ENCODE measurements at regions not wholly inside any gene's neighbourhood (a gene's known extent, or its start where the extent isn't known, plus 50 kb on each side); places are given as distances from the start of the nearest gene placed in this dataset.

GRCh38 chr2:67883316-67884087 lies 179.3 kb downstream of the C1D start:
- H3K27ac ChIP-seq (ENCODE audit: control insufficient read depth, insufficient read depth): no peak overlapping the region
- ChIA-PET SMC1A (ENCODE audit: uncharacterized antibody, unreplicated experiment) (interaction anchor here (0.7 kb wide), 1 partner anchor 18 kb away, joined by 3 read pairs; no protein-coding TSS in a partner anchor), CTCF (no interaction called here), POLR2A (no interaction called here), RAD21 (ENCODE audit: unreplicated experiment) (no interaction called here)
- no peak overlapping the region for H3K9ac ChIP-seq (ENCODE audit: control insufficient read depth, insufficient read depth, low read length)
- H3K36me3 ChIP-seq (ENCODE audit: control insufficient read depth in 2 of 2, insufficient read depth in 2 of 2, low read length in 1 of 2): no peaks in the 10 kb centered on the region
- H3K27me3 ChIP-seq (replicated peaks in 1 of 2; ENCODE audit: control insufficient read depth in 2 of 2, insufficient read depth in 2 of 2, low read length in 1 of 2): peaks cover 0 to 5% of the 10 kb centered on the region in 2 experiments; a peak in 2 of 4 replicates
- no TSS peak for BruUV-seq (replicated peaks)
- H4K20me1 ChIP-seq (ENCODE audit: control insufficient read depth, insufficient read depth): no peaks in the 10 kb centered on the region
- TF ChIP-seq CBX3 (IDR thresholded peaks at IDR 0.05; ENCODE audit: borderline replicate concordance, low read depth): no peak
- TF ChIP-seq ZNF207 (IDR thresholded peaks at IDR 0.05; ENCODE audit: borderline replicate concordance): no peak
- no peak for TF ChIP-seq RELA (IDR thresholded peaks at IDR 0.05; ENCODE audit: borderline replicate concordance, partially characterized antibody)
- TF ChIP-seq ZZZ3 (IDR thresholded peaks at IDR 0.05; ENCODE audit: control insufficient read depth, insufficient read length, low read depth): no peak
- no peak for TF ChIP-seq EGR1 (IDR thresholded peaks at IDR 0.05; ENCODE audit: borderline replicate concordance in 1 of 2, low read depth in 2 of 2, low read length in 2 of 2)
- no peak for TF ChIP-seq RCOR1 (conservative IDR thresholded peaks at IDR 0.05; ENCODE audit: low read depth, low read length)
- no peak for TF ChIP-seq KDM1A (IDR thresholded peaks at IDR 0.05; ENCODE audit: borderline replicate concordance)
- TF ChIP-seq NR2C2 (IDR thresholded peaks at IDR 0.05; ENCODE audit: borderline replicate concordance, control insufficient read depth, insufficient read length, low read depth): no peak
- no peak for TF ChIP-seq ZNF217 (IDR thresholded peaks at IDR 0.05)
- TF ChIP-seq ETV6 (conservative IDR thresholded peaks at IDR 0.05 in 1 of 2, IDR thresholded peaks at IDR 0.05 in 1 of 2; ENCODE audit: borderline replicate concordance in 1 of 2, low read depth in 1 of 2): no peak
- no peak for TF ChIP-seq CBX5 (IDR thresholded peaks at IDR 0.05; ENCODE audit: low read depth)
- TF ChIP-seq, protein P1, sequence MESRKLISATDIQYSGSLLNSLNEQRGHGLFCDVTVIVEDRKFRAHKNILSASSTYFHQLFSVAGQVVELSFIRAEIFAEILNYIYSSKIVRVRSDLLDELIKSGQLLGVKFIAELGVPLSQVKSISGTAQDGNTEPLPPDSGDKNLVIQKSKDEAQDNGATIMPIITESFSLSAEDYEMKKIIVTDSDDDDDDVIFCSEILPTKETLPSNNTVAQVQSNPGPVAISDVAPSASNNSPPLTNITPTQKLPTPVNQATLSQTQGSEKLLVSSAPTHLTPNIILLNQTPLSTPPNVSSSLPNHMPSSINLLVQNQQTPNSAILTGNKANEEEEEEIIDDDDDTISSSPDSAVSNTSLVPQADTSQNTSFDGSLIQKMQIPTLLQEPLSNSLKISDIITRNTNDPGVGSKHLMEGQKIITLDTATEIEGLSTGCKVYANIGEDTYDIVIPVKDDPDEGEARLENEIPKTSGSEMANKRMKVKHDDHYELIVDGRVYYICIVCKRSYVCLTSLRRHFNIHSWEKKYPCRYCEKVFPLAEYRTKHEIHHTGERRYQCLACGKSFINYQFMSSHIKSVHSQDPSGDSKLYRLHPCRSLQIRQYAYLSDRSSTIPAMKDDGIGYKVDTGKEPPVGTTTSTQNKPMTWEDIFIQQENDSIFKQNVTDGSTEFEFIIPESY (IDR thresholded peaks at IDR 0.05): no peak
- TF ChIP-seq SIX5 (IDR thresholded peaks at IDR 0.05; ENCODE audit: low read depth, low read length, severe bottlenecking): no peak
- no peak for TF ChIP-seq CTCF (IDR thresholded peaks at IDR 0.05 in 2 of 3, conservative IDR thresholded peaks at IDR 0.05 in 1 of 3; ENCODE audit: control insufficient read depth in 2 of 3, extremely low read depth in 1 of 3, insufficient read depth in 1 of 3, low read depth in 3 of 3, low read length in 3 of 3)
- TF ChIP-seq TCF7 (IDR thresholded peaks at IDR 0.05; ENCODE audit: borderline replicate concordance): no peak
- no peaks in the 10 kb centered on the region for H3K9me3 ChIP-seq (replicated peaks; ENCODE audit: control insufficient read depth, insufficient read depth, low read length)
- no peak overlapping the region for H3K4me3 ChIP-seq
- no peak overlapping the region for H3K4me2 ChIP-seq (ENCODE audit: control insufficient read depth, insufficient read depth)
- DNase-seq (ENCODE audit: low read depth, low spot score) (no peak), ATAC-seq (no peak), FAIRE-seq (no peak)
- intact Hi-C loops (cut with micrococcal nuclease; ENCODE audit: unreplicated experiment): no loop called here
- in situ Hi-C loops (cut with MboI): no loop called here
- no peaks in the 10 kb centered on the region for H3K79me2 ChIP-seq (ENCODE audit: control insufficient read depth, insufficient read depth, low read length)
- no peak overlapping the region for H2AFZ ChIP-seq (ENCODE audit: control insufficient read depth, low read depth, low read length)
- WGBS (ENCODE audit: insufficient coverage, insufficient replicate concordance, low lambda C conversion rate, missing lambda C conversion rate): 0% methylated on average over 3 of the region's 3 CpGs
- no peaks in the 10 kb centered on the region for H3K4me1 ChIP-seq (ENCODE audit: control insufficient read depth, insufficient read depth, low read length)

Measured in GM12878 (cell line).